GM19395 (cell line): ENCODE measurements at regions not wholly inside any gene's neighbourhood (a gene's known extent, or its start where the extent isn't known, plus 50 kb on each side); places are given as distances from the start of the nearest gene placed in this dataset.

Experiments
- ATAC-seq: cut with Tn5 transposase; IDR thresholded peaks from one replicate; pipeline ENCODE4 v1.9.1; 2021; ENCODE audit warnings: mild to moderate bottlenecking, moderate library complexity; ENCODE audit not compliant: unreplicated experiment

DNA sequence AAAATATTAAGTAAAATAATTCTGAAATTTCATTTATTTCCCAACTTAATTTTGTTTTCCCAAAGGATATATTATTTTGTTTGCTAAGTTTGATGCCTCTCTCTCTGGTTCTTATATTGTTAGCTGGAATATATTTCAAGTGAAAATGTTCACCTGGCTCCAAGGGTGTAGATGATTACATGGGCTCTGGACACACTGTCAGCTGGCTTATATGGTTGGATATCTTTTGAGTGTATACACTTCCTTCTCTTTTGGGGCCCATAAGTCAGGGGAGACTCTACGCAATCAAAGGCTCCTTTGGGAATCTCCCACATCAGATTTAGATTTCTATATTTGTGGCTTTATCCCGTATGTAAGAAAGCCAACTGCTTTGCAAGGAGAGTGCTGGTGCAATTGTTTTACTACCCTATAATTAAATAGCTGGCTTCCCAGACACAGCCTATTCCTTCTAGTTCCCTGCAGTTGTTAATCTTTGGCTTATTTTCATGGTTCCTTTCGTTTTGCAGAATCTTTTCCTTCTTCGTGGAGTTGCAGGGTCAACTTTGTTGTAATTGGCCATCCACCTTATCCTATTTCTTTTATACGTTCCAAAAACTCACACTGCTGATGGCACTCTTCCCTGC is 225.7 kb downstream of the DPH6 start:
- ATAC-seq: no peak

DNA sequence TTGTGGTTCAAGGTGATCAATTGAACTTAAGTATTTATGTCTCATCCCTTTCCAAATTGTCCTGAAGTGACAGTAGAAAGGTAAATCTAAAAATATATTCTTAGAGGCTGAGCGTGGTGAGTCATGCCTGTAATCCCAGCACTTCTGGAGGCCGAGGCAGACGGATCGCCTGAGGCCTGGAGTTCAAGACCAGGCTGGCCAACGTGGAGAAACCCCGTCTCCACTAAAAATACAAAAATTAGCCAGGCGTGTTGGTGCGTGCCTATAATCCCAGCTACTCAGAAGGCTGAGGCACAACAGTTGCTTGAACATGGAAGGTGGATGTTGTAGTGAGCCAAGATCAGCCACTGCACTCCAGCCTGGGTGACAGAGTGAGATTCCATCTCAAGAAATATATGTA is 226.6 kb downstream of the DPH6 start:
- no peak for ATAC-seq

GRCh38 chr15:35317217-35317616 is 228.7 kb downstream of the DPH6 start:
- no peak for ATAC-seq

DNA sequence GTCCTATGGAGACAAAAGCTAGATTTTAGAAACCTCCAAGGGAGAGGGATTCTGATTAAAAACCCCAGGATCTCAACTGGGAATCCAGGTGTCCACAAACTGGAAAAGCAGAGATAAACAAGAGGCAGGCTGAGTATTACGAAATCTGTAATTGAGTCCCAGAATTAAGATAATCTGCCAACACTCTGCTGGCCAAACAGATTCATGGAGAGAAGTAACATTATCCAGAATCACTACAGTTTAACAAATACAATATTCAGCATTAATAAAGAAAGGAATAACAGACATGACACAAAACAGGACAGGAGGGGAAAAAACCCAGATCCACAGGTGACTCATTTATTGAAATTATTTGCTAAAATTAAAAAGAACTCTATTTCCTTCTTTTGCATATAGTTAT is 227.2 kb upstream of the NANOGP8 start:
- ATAC-seq: no peak

GRCh38 chr15:35311615-35312014 is 226.5 kb upstream of the NANOGP8 start:
- no peak for ATAC-seq

GRCh38 chr15:35309886-35310285 is 224.8 kb upstream of the NANOGP8 start:
- ATAC-seq: no peak

- no peak for ATAC-seq
These were observed 223.7 kb upstream of the NANOGP8 start for GRCh38 chr15:35308802-35309201.

GRCh38 chr15:35307676-35308075 is 222.6 kb upstream of the NANOGP8 start:
- no peak for ATAC-seq

DNA sequence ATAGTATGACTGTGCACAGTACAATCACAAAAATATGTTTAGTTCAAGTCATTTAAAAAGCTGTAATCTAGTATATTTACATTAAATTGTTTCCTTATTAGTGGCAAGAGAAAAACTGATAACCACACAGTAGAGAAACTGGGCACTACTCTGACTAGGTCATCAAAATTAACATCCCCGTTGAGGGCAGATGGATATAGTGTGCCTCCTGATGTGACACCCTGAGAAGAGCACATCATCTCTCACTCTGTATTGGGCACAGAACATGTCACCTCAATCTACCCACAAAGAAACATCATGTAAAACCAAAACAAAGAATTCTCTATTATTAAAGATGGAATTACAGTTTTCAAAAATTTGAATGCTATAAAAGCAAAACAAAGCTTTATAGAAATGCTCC is 221.9 kb upstream of the NANOGP8 start:
- ATAC-seq: no peak

DNA sequence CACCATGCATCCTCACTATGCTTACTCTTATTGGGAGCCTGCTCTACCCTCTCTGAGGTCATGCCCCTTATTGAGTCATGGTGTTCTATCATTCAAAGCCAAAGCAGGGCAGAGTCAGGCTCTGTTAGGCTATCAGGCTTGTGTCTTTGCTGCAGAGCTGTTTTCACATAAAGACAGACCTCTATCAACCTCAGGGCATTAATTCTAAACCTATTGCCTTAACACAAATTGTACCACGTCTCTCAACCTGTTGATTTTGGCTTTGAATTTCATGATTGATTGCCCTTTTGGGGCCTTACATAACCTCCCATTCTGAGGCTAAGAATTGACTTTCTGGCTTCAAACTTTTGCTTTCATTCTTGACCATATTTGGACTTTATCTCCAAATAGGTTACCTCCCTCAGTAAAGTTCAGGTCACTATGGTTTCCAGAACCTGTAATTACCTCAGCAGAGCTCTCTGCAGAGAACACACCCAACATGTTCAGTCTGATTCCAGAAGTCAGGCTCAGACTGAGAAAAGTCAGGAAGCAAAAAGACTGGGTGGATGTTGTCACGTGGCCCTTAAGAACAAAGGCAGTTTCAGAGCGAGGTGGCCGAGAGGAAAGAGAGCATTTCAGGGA is 221.4 kb upstream of the NANOGP8 start:
- no peak for ATAC-seq

GRCh38 chr15:35305946-35306345 is 220.9 kb upstream of the NANOGP8 start:
- no peak for ATAC-seq

DNA sequence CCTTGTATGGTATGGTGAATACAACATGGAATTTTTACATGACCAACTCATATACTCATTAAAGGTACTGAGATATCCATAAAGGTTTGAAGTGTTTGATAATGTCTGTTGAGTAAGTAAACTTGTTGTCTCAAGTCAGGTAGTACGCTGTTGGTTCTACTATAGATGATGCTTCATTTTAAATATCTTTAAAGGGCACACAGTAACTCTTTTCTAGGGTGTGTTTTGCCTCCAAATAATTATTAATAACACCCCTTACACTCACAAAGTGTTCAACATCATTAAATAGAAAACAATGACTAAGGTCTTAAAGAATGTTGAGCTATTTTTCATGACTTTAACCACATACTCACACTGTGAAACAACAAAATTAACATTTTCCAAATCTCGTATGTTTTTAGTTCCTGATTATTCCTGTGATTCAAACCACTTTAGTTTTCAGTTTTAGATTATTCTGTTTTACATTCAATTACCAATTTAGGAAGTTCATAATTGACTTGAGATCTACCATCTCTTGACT is 220.0 kb upstream of the NANOGP8 start:
- ATAC-seq: no peak

- ATAC-seq: no peak
These were observed 219.3 kb upstream of the NANOGP8 start for GRCh38 chr15:35304389-35304788.

- no peak for ATAC-seq
These were observed 217.2 kb upstream of the NANOGP8 start for GRCh38 chr15:35302334-35302733.

- ATAC-seq: no peak
These were observed 216.0 kb upstream of the NANOGP8 start for GRCh38 chr15:35301088-35301487.

- no peak for ATAC-seq
These were observed 214.1 kb upstream of the NANOGP8 start for GRCh38 chr15:35299059-35299735.

GRCh38 chr15:35298509-35298908 is 213.4 kb upstream of the NANOGP8 start:
- ATAC-seq: no peak

- ATAC-seq: no peak
These were observed 208.4 kb upstream of the NANOGP8 start for GRCh38 chr15:35293353-35294130.

GRCh38 chr15:35290301-35290721 is 205.2 kb upstream of the NANOGP8 start:
- no peak for ATAC-seq

GRCh38 chr15:35289024-35289617 is 204.0 kb upstream of the NANOGP8 start:
- ATAC-seq: no peak

DNA sequence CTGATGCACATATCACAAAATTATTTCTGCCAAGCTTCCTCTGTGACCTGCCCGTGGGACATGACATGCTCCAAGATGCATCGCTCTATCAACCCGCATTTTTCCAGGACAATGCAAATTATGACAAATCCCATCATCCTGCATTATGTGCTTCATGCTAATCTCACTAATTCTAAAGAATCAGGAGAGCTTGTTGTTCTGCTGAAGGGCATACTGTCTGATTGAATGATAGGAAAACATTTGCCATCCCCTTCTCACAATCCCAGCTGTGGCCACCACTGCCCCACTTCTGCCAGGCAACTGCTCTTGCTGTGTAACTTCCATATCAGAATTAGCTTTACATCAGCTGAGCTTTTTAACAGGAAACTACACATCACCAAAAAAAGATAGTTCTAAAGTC is 203.5 kb upstream of the NANOGP8 start:
- no peak for ATAC-seq
